GM23338 (cell line): ENCODE measurements at regions not wholly inside any gene's neighbourhood (a gene's known extent, or its start where the extent isn't known, plus 50 kb on each side); places are given as distances from the start of the nearest gene placed in this dataset.
"Not testable (repeated sequence)": the region's sequence is repeated elsewhere in the genome, so short reads cannot be mapped to it uniquely, and the experiment has no call there.

Experiments
- ATAC-seq: fragments of 200-7000 bp; cut with Tn5 transposase; 3 replicates; pipeline ENCODE4 v1.9.1; 2020
- DNase-seq: peaks from one replicate; pipeline ENCODE4 v3.0.0-alpha.2; 2015; ENCODE audit warnings: low spot score
- H2AFZ ChIP-seq: fragments of 200-600 bp; sonication (generic); 2 replicates; pipeline ENCODE4 v1.8.0; 2016; ENCODE audit warnings: antibody characterized with exemption, mild to moderate bottlenecking, moderate library complexity
- H3F3A ChIP-seq: fragments of 200-600 bp; sonication (generic); replicated peaks from 2 replicates; pipeline ENCODE4 v1.8.0; 2017; ENCODE audit warnings: antibody characterized with exemption, mixed run types, low read depth
- H3K27ac ChIP-seq: fragments of 200-600 bp; sonication (generic); 2 replicates; pipeline ENCODE4 v1.6.1; 2016; ENCODE audit warnings: low read depth
- H3K27me3 ChIP-seq: fragments of 200-600 bp; sonication (generic); 2 replicates; pipeline ENCODE4 v1.8.0; 2016; ENCODE audit warnings: mild to moderate bottlenecking, mixed run types, moderate library complexity; ENCODE audit not compliant: insufficient read depth
- H3K36me3 ChIP-seq: fragments of 200-600 bp; sonication (generic); 2 replicates; pipeline ENCODE4 v1.8.0; 2016; ENCODE audit warnings: mild to moderate bottlenecking; ENCODE audit not compliant: insufficient read depth
- H3K4me1 ChIP-seq: fragments of 200-600 bp; sonication (generic); 2 replicates; pipeline ENCODE4 v1.8.0; 2016; ENCODE audit warnings: mild to moderate bottlenecking, moderate library complexity; ENCODE audit not compliant: insufficient read depth
- H3K4me2 ChIP-seq: fragments of 200-600 bp; sonication (generic); 2 replicates; pipeline ENCODE4 v1.7.1; 2017; ENCODE audit warnings: mixed run types
- H3K4me3 ChIP-seq: fragments of 200-600 bp; sonication (generic); 2 replicates; pipeline ENCODE4 v1.6.1; 2016; ENCODE audit warnings: mixed run types
- H3K79me2 ChIP-seq: fragments of 200-600 bp; sonication (generic); replicated peaks from 2 replicates; pipeline ENCODE4 v1.8.0; 2017; ENCODE audit warnings: mild to moderate bottlenecking; ENCODE audit not compliant: insufficient read depth
- H3K9me2 ChIP-seq: fragments of 200-600 bp; sonication (generic); 2 replicates; pipeline ENCODE4 v1.8.0; 2017; ENCODE audit not compliant: insufficient read depth
- H4K20me1 ChIP-seq: fragments of 200-600 bp; sonication (generic); replicated peaks from 2 replicates; pipeline ENCODE4 v1.8.0; 2017; ENCODE audit warnings: mild to moderate bottlenecking; ENCODE audit not compliant: insufficient read depth
- H3K27ac Mint-ChIP-seq: 2 replicates; pipeline ENCODE4 v1.8.0; 2020; ENCODE audit warnings: inconsistent platforms, mild to moderate bottlenecking, moderate library complexity, mixed read lengths
- H3K27me3 Mint-ChIP-seq: 3 replicates; pipeline ENCODE4 v1.8.0; 2022; ENCODE audit warnings: low read depth, mild to moderate bottlenecking, moderate library complexity, mixed read lengths, inconsistent platforms; ENCODE audit not compliant: insufficient read depth, poor library complexity
- H3K36me3 Mint-ChIP-seq: 3 replicates; pipeline ENCODE4 v1.8.0; 2021; ENCODE audit warnings: low read depth, mild to moderate bottlenecking, inconsistent platforms, moderate library complexity, mixed read lengths
- H3K4me1 Mint-ChIP-seq: 3 replicates; pipeline ENCODE4 v1.8.0; 2020; ENCODE audit warnings: mild to moderate bottlenecking, inconsistent platforms, mixed read lengths
- H3K4me3 Mint-ChIP-seq: 3 replicates; pipeline ENCODE4 v1.8.0; 2021; ENCODE audit warnings: moderate library complexity, mild to moderate bottlenecking, inconsistent platforms, mixed read lengths
- H3K9me3 Mint-ChIP-seq: 3 replicates; pipeline ENCODE4 v1.8.0; 2020; ENCODE audit warnings: moderate library complexity, mild to moderate bottlenecking, inconsistent platforms, mixed read lengths
- ETS1 ChIP-seq: IDR thresholded peaks from 2 replicates; pipeline ENCODE4 v1.6.1; 2016; ENCODE audit warnings: antibody characterized with exemption
- EZH2 ChIP-seq: fragments of 200-600 bp; sonication (generic); IDR thresholded peaks from one replicate; pipeline ENCODE4 v1.8.0; 2017; ENCODE audit warnings: antibody characterized with exemption, mild to moderate bottlenecking, low read depth; ENCODE audit not compliant: unreplicated experiment
- EZH2phosphoT487 ChIP-seq: fragments of 200-600 bp; sonication (generic); IDR thresholded peaks from one replicate; pipeline ENCODE4 v1.8.1; 2018; ENCODE audit warnings: antibody characterized with exemption; ENCODE audit not compliant: unreplicated experiment
- JUNB ChIP-seq: IDR thresholded peaks from one replicate; pipeline ENCODE4 v1.6.1; 2016; ENCODE audit warnings: antibody characterized with exemption; ENCODE audit not compliant: unreplicated experiment
- NANOG ChIP-seq: IDR thresholded peaks from 2 replicates; pipeline ENCODE4 v1.6.1; 2016; ENCODE audit warnings: antibody characterized with exemption, borderline replicate concordance
- ZNF114 ChIP-seq: fragments of 250-450 bp; sonication (Bioruptor Pico); IDR thresholded peaks from 2 replicates; pipeline ENCODE4 v1.5.0; 2020; ENCODE audit warnings: mild to moderate bottlenecking, moderate library complexity
- ZNF331 ChIP-seq: fragments of 250-450 bp; sonication (Bioruptor Pico); IDR thresholded peaks from 2 replicates; pipeline ENCODE4 v1.5.0; 2020; ENCODE audit warnings: low read depth, mild to moderate bottlenecking, moderate library complexity
- ZNF462 ChIP-seq: fragments of 250-450 bp; sonication (Bioruptor Pico); IDR thresholded peaks from 2 replicates; pipeline ENCODE4 v1.5.0; 2020; ENCODE audit warnings: mild to moderate bottlenecking, moderate library complexity

GRCh38 chr3:27821609-27822008, 99.5 kb upstream of the EOMES start:
- not testable (repeated sequence) for H3K4me1 ChIP-seq, H4K20me1 ChIP-seq, H3K4me1 Mint-ChIP-seq, H3F3A ChIP-seq, H3K9me2 ChIP-seq, ATAC-seq, H3K36me3 Mint-ChIP-seq, H3K79me2 ChIP-seq, DNase-seq, H2AFZ ChIP-seq, H3K27ac ChIP-seq, H3K36me3 ChIP-seq, H3K27me3 Mint-ChIP-seq
- H3K27me3 ChIP-seq: peaks cover 21% of the 10 kb centered on the region
- H3K27ac Mint-ChIP-seq: peak overlapping the region; percentile 74; the same call in 1 of the 2 replicates
- peak overlapping the region; percentile 61 for H3K4me2 ChIP-seq
- peak overlapping the region; percentile 74 for H3K4me3 Mint-ChIP-seq
- H3K9me3 Mint-ChIP-seq: peaks cover 11% of the 10 kb centered on the region; the same call in 2 of the 3 replicates
- peak overlapping the region; percentile 46 for H3K4me3 ChIP-seq

- no peak overlapping the region for H3K4me3 Mint-ChIP-seq
These were observed 102.4 kb upstream of the EOMES start for GRCh38 chr3:27824312-27825200.

More at GRCh38 chr3:27824312-27825200, 102.4 kb upstream of the EOMES start:
- Histone ChIP-seq H3K4me2 (no peak overlapping the region), H2AFZ (no peak overlapping the region), H3F3A (no peaks in the 10 kb centered on the region), H3K9me2 (no peaks in the 10 kb centered on the region; the same call in 1 of the 2 replicates), H3K27me3 (peaks cover 21% of the 10 kb centered on the region), H3K79me2 (no peaks in the 10 kb centered on the region), H3K36me3 (no peaks in the 10 kb centered on the region), H4K20me1 (no peaks in the 10 kb centered on the region; the same call in 1 of the 2 replicates), H3K4me1 (no peaks in the 10 kb centered on the region), H3K27ac (no peak overlapping the region), H3K4me3 (no peak overlapping the region)
- Mint-ChIP-seq H3K9me3 (peaks cover 9% of the 10 kb centered on the region; the same call in 2 of the 3 replicates), H3K4me1 (peaks cover 3% of the 10 kb centered on the region; the same call in 1 of the 3 replicates), H3K27me3 (peaks cover 9% of the 10 kb centered on the region), H3K36me3 (peaks cover 5% of the 10 kb centered on the region; the same call in 1 of the 3 replicates), H3K27ac (no peak overlapping the region)
- no peak for TF ChIP-seq EZH2phosphoT487
- no peak for TF ChIP-seq ZNF114 (CRISPR knock-in tag)
- no peak for TF ChIP-seq ZNF331 (CRISPR knock-in tag)
- TF ChIP-seq EZH2: no peak
- TF ChIP-seq JUNB: no peak
- TF ChIP-seq ZNF462 (CRISPR knock-in tag): no peak
- no peak for TF ChIP-seq ETS1
- no peak for TF ChIP-seq NANOG
- DNase-seq (no peak), ATAC-seq (no peak)
